ENCODE measurements at regions not wholly inside any gene's neighbourhood (a gene's known extent, or its start where the extent isn't known, plus 50 kb on each side); places are given as distances from the start of the nearest gene placed in this dataset.
"Not testable (repeated sequence)": the region's sequence is repeated elsewhere in the genome, so short reads cannot be mapped to it uniquely, and the experiment has no call there.

- ATAC-seq, result no peak
Observed at GRCh38 chr3:5560199-5560598, 372.7 kb downstream of the EDEM1 start.

GRCh38 chr3:5563537-5564277 lies 376.2 kb downstream of the EDEM1 start:
- ATAC-seq, result no peak

DNA sequence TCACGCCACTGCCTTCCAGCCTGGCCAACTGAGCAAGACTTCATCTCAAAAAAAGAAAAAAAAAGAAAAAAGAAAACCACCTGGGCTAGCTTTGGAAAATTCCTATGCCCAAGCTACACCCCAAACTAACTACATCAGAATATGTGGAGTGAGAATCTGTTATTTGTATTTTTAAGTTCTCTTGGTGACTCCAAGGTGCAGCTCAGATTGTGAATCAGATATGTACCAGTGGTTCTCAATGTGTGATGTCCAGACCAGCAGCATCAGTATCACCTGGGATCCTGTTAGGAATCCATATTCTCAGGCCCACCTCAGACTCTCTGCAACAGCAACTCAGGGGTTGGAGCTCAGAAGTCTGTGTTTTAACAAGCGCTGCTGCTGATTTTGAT lies 376.8 kb downstream of the EDEM1 start:
- ATAC-seq, result no peak

GRCh38 chr3:5565026-5565425 lies 377.5 kb downstream of the EDEM1 start:
- ATAC-seq, result no peak

GRCh38 chr3:5567113-5567512 lies 379.6 kb downstream of the EDEM1 start:
- no peak for ATAC-seq

- no peak for ATAC-seq
Observed at GRCh38 chr3:5568451-5568850, 380.9 kb downstream of the EDEM1 start.

- no peak for ATAC-seq
Observed at GRCh38 chr3:5569152-5569551, 381.6 kb downstream of the EDEM1 start.

DNA sequence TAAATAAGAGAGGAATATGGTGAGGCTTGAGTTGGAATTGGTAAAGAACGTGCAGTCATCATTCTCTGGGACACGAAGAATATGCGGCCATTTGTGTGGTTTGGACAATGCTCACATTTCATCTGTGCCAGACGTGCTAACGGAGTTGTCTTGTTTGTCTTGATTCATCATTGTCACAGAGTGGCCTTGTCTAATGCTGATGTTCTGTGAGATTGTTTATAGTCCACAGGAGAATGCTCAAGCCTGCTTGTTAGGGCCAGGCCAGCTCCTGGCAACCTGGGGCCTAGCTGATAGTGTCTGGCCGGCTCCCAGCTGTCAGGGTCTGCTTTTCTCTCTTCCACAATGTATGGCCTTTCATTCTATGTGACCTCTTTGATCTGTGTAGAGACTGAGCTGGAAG lies 384.7 kb downstream of the EDEM1 start:
- ATAC-seq, result no peak

- no peak for ATAC-seq
Observed at GRCh38 chr3:5576277-5577011, 388.9 kb downstream of the EDEM1 start.

DNA sequence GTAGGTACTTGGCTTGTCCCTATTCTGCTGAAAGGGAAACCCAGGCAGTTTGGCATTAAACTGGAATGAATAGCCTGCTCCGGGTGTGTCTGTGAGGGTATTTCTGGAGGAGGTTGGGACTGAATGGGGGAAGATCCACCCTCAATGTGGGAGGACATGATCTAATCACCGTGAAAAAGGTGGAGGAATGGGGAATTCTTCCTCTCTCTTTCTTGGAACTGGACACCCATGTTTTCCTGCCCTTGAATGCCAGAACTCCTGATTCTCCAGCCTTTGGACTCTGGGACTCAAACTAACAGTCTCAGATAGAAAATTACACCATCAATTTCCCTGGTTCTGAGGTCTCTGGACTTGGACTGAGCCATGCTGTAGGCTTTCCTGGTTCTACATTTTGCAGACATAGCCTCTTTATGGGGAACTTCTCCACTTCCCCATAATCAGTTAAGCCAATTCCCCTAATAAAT lies 391.7 kb downstream of the EDEM1 start:
- ATAC-seq, result no peak

- ATAC-seq, result no peak
Observed at GRCh38 chr3:5579946-5580345, 392.4 kb downstream of the EDEM1 start.

DNA sequence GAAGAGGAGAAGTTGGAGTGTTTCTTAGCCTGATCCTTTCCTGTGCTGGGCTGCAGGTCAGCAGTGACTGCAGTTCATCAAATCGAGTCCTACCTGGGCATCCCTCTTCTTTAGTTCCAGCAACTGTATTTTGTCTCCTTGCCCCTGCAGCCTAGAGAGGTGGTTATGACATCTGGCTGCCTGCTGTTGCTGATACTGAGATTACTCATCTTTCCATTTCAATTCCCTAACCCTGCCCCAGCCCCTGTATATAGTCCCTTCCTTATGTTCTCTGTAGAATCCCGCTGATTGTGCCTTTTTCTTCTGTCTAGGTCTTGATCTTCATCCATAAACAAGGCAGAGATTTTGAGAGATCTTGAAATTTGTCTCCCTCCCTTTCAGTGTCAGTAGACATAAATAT lies 393.3 kb downstream of the EDEM1 start:
- ATAC-seq, result no peak

DNA sequence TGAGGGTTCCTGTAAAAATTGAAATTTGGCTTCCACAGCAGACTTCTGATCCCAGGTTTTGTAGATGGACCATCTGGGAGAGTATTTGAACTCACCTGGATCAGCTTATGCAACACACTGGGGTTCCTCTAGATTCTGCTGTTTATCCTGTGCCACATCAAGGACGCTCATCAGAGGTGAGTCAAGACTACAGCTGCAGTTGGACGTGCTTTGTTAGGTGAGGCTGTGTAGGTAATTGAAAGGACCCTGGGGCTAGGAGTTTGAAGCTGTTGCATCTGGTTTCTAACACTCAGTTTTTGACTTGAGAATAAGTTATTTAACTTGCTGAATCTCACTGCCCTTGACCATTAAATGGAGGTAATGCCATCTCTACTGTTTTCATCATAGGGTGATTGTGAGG lies 394.2 kb downstream of the EDEM1 start:
- no peak for ATAC-seq

GRCh38 chr3:5583920-5584319 lies 396.4 kb downstream of the EDEM1 start:
- no peak for ATAC-seq

- no peak for ATAC-seq
Observed at GRCh38 chr3:5585085-5585484, 397.6 kb downstream of the EDEM1 start.

DNA sequence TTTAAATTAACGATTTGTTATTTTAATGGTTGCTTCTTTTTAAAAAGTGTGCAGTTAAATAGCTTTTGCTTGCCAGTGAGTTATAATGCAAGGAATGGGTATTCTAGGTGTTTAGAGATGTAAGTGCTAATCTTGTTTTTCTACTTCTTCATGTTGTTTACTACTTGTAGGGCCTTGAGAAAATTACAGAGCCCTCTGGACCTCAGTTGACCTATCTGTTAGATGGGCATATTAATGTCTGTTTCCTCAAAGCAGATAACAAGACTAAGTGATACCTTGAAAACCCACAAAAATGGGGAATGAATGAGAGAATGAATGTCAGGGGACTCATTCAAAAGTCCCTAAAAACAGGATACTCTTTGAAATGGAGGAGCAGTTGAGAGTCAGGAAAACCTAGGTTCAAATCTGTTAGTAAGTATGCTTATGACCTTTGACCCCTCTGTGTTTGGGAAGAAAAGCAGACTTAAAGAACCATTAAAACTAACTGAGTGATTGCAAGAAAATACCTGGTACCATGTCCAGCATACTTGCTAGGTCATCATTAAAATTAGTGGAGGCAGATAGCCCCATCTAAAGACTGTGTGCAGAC lies 419.5 kb downstream of the EDEM1 start:
- ATAC-seq, result no peak

DNA sequence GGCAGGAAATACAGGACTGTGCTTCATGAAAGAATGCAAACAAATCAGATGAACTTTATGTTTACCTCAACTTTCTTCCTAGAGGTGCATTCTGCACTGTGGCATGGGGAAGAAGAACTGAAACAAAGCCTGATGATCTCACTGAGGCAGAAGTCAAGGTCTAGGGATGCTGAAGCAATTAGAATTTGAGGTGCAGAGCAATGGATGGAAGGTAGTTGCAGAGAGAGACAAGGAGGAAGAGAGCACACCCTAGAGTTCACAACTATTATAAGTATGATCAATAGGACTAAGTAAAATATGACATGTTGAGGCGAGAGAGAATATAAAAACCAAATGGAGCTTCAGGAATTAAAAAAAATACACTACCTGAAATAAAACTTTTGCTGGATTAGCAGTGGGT lies 420.1 kb downstream of the EDEM1 start:
- ATAC-seq, result no peak

- ATAC-seq, result not testable (repeated sequence)
Observed at GRCh38 chr3:5608971-5609370, 421.5 kb downstream of the EDEM1 start.

GRCh38 chr3:5613599-5613998 lies 426.1 kb downstream of the EDEM1 start:
- ATAC-seq, result no peak

DNA sequence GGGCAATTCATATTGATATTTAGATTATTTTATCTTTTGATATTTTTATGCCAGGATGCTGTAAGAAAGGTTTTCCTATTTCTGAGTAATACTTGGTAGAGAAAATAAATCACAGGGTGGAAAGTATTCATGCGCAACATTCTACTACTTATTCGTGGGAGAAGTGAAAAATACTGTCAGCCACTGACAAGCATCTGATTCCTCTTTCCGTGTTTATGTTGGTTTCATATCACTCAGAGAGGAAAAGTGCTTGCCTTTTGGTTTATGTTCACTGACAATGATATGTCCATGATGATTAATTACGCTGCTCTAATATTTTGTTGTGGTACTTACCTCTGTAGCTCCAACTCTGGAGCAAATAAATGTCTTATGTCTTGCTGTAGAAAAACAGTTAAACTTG lies 429.4 kb downstream of the EDEM1 start:
- no peak for ATAC-seq

DNA sequence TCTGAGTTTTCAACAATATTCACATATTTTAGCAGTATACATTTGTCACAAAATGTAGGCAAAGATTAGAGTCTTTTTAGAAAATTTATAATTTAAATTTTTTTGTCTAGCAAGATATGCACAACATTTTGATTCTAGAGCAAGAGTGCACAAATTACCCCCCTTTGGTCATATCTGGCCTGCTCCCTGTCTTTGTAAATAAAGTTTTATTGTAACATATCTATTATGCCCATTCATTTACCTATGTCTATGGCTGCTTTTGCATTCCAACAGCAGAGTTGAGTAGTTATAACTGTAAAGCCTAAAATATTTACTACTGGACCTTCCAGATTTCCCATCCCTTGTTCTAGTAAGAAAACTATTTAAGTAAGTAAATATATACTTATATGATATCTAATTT lies 430.7 kb downstream of the EDEM1 start:
- ATAC-seq, result no peak

DNA sequence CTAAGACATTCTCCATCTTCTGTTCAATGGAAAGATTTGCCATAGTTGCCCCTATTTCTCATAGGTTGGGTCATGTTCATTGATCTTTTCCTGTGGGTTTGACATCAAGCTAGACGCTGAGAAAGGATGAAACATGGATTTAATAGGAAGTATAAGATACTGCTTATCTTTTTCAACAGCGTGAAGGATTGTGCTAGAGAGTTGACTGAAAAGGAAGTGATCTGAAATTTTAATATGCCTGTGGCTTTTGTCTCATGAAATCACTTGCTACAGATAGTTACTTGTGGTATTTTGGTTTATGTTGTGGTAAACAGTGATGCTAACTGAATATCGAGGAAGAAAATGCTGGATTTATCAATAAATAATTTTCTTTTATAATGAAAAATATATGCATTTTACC lies 442.9 kb downstream of the EDEM1 start:
- ATAC-seq, result no peak

- no peak for ATAC-seq
Observed at GRCh38 chr3:5633960-5634359, 446.5 kb downstream of the EDEM1 start.

DNA sequence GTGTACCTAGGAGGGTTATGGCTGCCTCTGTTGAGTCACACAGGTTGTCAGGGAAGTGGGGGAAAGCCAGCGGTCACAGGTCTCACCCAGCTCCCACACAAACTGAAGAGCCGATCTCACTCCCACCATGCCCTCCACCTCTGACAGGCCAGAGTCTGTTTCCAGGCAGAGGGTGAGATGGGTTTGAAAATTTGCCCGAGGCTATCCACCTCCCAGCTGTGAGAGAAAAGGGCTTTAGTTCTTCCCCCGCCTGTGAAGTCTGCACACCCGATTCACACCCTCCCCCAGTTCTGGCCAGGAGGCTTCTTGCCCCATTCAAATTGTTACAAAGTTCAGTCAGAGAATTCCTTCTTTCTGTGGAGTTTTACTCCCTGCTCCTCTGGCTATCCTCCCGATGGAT lies 446.9 kb downstream of the EDEM1 start:
- ATAC-seq, result no peak

All from esophagus mucosa (tissue), 1 donor.